Osteoblast (primary cell): ENCODE measurements at regions not wholly inside any gene's neighbourhood (a gene's known extent, or its start where the extent isn't known, plus 50 kb on each side); places are given as distances from the start of the nearest gene placed in this dataset.

Source experiments
- DNase-seq: peaks from one replicate; pipeline ENCODE4 v3.0.0; 2011; ENCODE audit warnings: low spot score, mixed read lengths; ENCODE audit not compliant: insufficient read length; ENCODE audit errors: missing footprints
- H2AFZ ChIP-seq: 2 replicates; pipeline ENCODE4 v1.6.0; 2011; ENCODE audit warnings: mild to moderate bottlenecking, low read length
- H3K27ac ChIP-seq: 2 replicates; pipeline ENCODE4 v1.5.1; 2011; ENCODE audit warnings: mild to moderate bottlenecking, low read depth, low read length, moderate library complexity
- H3K27me3 ChIP-seq: 2 replicates; pipeline ENCODE4 v1.6.0; 2012; ENCODE audit warnings: mild to moderate bottlenecking, control low read depth, inconsistent platforms, low read length, moderate library complexity; ENCODE audit not compliant: insufficient read depth
- H3K36me3 ChIP-seq: 2 replicates; pipeline ENCODE4 v1.5.1; 2011; ENCODE audit warnings: mild to moderate bottlenecking, low read length, control low read depth, moderate library complexity; ENCODE audit not compliant: insufficient read depth
- H3K4me1 ChIP-seq: 2 replicates; pipeline ENCODE4 v1.5.1; 2011; ENCODE audit warnings: mild to moderate bottlenecking, low read length, control low read depth, moderate library complexity; ENCODE audit not compliant: insufficient read depth
- H3K4me2 ChIP-seq: 2 replicates; pipeline ENCODE4 v1.6.0; 2011; ENCODE audit warnings: mild to moderate bottlenecking, low read length; ENCODE audit not compliant: insufficient read depth
- H3K4me3 ChIP-seq: fragments of 200-600 bp; sonication (generic); 3 replicates; pipeline ENCODE4 v1.5.1; 2012; ENCODE audit warnings: mild to moderate bottlenecking, low read length, inconsistent platforms; ENCODE audit not compliant: insufficient read depth
- H3K79me2 ChIP-seq: 2 replicates; pipeline ENCODE4 v1.6.0; 2012; ENCODE audit warnings: mild to moderate bottlenecking, low read length, control low read depth, inconsistent platforms; ENCODE audit not compliant: insufficient read depth
- H3K9me3 ChIP-seq: 2 replicates; pipeline ENCODE4 v1.5.1; 2011; ENCODE audit warnings: low read depth, low read length, control low read depth
- H4K20me1 ChIP-seq: 2 replicates; pipeline ENCODE4 v1.6.0; 2012; ENCODE audit warnings: mild to moderate bottlenecking, low read length, control low read depth; ENCODE audit not compliant: insufficient read depth
- TF ChIP-seq, protein P1 (sequence below): IDR thresholded peaks from 2 replicates; pipeline ENCODE4 v1.5.1; 2011; ENCODE audit warnings: mild to moderate bottlenecking, low read depth, low read length, moderate library complexity; ENCODE audit errors: extremely low read depth

DNA sequence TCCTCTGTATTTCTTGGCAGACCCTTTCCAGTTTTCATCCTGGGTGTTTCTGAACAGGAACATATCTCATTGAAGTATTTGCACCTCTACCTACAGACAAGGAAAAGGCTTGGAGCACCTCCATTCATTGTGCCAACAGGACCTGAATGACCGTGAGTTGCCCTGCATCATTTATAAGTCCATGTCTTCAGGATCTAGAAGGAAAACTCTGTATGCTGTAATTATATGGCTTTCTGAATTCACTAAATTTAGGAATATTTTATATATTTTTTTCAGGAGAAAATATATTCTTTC, 402.3 kb upstream of the SLC14A2 start:
- Histone ChIP-seq H3K4me2 (no peak overlapping the region), H3K27me3 (no peaks in the 10 kb centered on the region), H2AFZ (peak overlapping the region; percentile 57), H3K36me3 (no peaks in the 10 kb centered on the region), H4K20me1 (no peaks in the 10 kb centered on the region), H3K4me1 (peaks cover 7% of the 10 kb centered on the region), H3K4me3 (no peak overlapping the region), H3K79me2 (no peaks in the 10 kb centered on the region), H3K9me3 (no peaks in the 10 kb centered on the region), H3K27ac (no peak overlapping the region)
- TF ChIP-seq, protein P1, sequence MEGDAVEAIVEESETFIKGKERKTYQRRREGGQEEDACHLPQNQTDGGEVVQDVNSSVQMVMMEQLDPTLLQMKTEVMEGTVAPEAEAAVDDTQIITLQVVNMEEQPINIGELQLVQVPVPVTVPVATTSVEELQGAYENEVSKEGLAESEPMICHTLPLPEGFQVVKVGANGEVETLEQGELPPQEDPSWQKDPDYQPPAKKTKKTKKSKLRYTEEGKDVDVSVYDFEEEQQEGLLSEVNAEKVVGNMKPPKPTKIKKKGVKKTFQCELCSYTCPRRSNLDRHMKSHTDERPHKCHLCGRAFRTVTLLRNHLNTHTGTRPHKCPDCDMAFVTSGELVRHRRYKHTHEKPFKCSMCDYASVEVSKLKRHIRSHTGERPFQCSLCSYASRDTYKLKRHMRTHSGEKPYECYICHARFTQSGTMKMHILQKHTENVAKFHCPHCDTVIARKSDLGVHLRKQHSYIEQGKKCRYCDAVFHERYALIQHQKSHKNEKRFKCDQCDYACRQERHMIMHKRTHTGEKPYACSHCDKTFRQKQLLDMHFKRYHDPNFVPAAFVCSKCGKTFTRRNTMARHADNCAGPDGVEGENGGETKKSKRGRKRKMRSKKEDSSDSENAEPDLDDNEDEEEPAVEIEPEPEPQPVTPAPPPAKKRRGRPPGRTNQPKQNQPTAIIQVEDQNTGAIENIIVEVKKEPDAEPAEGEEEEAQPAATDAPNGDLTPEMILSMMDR = no peak
- no peak for DNase-seq

DNA sequence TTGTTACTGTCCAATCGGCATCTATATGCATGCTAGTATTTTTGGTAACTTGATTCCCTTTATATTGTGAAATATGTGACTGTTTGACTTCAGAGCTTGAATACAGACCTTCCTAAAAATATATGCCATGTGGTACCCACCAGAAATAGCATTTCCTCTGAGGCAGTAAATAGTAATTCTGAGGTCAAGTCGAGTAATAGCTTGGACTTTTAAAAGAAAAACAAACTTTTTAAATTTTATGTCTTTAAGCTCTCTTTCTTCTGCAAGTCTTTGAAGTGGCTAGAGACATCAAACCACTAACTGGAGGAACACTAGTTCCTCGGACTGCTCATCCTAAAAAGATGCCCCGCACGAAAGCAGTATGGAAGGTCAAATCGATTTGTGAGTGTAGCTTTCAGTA, 396.8 kb upstream of the SLC14A2 start:
- Histone ChIP-seq H3K4me2 (no peak overlapping the region), H3K79me2 (no peaks in the 10 kb centered on the region), H3K27me3 (no peaks in the 10 kb centered on the region), H4K20me1 (no peaks in the 10 kb centered on the region), H3K4me1 (peaks cover 10% of the 10 kb centered on the region), H3K27ac (no peak overlapping the region), H2AFZ (no peak overlapping the region), H3K4me3 (no peak overlapping the region), H3K36me3 (no peaks in the 10 kb centered on the region), H3K9me3 (no peaks in the 10 kb centered on the region)
- TF ChIP-seq, protein P1 = no peak
- DNase-seq = no peak

DNA sequence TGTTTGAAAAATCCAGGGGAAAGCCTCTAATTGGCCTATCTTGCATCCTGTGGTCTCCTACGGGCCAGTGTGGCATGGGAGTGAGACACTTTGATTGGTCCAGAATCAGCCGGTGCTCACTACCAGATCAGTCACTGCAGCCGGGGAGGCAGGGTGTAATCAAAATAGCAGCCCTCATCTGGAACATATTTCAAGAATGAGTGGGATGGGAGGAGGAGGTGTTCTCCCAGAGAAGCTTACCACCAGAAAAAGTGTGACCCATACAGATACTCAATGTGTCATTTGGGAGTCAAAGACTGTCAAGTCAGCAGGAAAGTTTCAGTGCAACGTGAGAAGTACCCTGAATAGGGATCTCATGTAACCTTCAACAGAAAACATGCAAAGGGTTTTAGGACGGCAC, 393.9 kb upstream of the SLC14A2 start:
- Histone ChIP-seq H3K4me1 (peaks cover 10% of the 10 kb centered on the region), H3K4me2 (no peak overlapping the region), H3K79me2 (no peaks in the 10 kb centered on the region), H3K27me3 (no peaks in the 10 kb centered on the region), H3K9me3 (no peaks in the 10 kb centered on the region), H4K20me1 (no peaks in the 10 kb centered on the region), H3K4me3 (no peak overlapping the region), H3K36me3 (no peaks in the 10 kb centered on the region), H2AFZ (no peak overlapping the region), H3K27ac (no peak overlapping the region)
- DNase-seq = peak; percentile 82
- TF ChIP-seq, protein P1 = no peak

DNA sequence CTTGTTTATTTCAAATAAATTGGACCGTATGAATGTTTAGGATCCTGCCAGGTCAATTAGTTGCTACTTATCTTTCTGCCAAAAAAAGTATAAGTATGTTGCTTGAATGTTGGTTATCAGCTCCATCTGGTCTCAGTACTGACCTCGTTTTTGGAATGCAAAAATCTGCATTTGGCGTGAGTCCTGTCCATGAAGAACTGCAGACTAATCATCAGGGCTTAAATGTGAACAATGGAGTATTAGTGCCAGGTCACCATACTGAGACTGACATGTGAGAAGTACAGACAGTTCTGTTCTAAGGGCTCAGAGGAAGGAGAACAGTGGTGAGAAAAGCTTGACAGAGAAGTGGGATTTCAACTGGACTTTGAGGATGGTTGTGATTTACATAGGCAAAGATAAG, 393.1 kb upstream of the SLC14A2 start:
- no peaks in the 10 kb centered on the region for H3K27me3 ChIP-seq
- H3K4me2 ChIP-seq = no peak overlapping the region
- H3K4me1 ChIP-seq = peaks cover 10% of the 10 kb centered on the region
- H3K9me3 ChIP-seq = no peaks in the 10 kb centered on the region
- no peak overlapping the region for H2AFZ ChIP-seq
- H3K27ac ChIP-seq = no peak overlapping the region
- DNase-seq = no peak
- no peaks in the 10 kb centered on the region for H4K20me1 ChIP-seq
- H3K4me3 ChIP-seq = no peak overlapping the region
- TF ChIP-seq, protein P1 = no peak
- H3K36me3 ChIP-seq = no peaks in the 10 kb centered on the region
- no peaks in the 10 kb centered on the region for H3K79me2 ChIP-seq
